Motor neuron (in vitro differentiated cells): ENCODE measurements at regions not wholly inside any gene's neighbourhood (a gene's known extent, or its start where the extent isn't known, plus 50 kb on each side); places are given as distances from the start of the nearest gene placed in this dataset.

Experiments
- ATAC-seq, 8 experiments: fragments of 200-7000 bp; cut with Tn5 transposase; replicated peaks in 6 of 8; 2 replicates each; pipeline ENCODE4 v1.8.0; 2021; ENCODE audit warnings: mild to moderate bottlenecking in 8 of 8, moderate library complexity in 8 of 8
- H3K27ac ChIP-seq, 2 donors: fragments of 250-450 bp; sonication (Bioruptor Pico); 2 replicates each; pipeline ENCODE4 v1.9.0; 2021; ENCODE audit warnings: antibody characterized with exemption in 2 of 2, mild to moderate bottlenecking in 2 of 2, moderate library complexity in 1 of 2
- H3K4me1 ChIP-seq, 2 donors: fragments of 250-450 bp; sonication (Bioruptor Pico); replicated peaks in 1 of 2; 2 replicates each; pipeline ENCODE4 v1.6.1; 2021; ENCODE audit warnings: antibody characterized with exemption in 2 of 2, mild to moderate bottlenecking in 2 of 2, moderate library complexity in 1 of 2
- H3K4me3 ChIP-seq, 5 donors: fragments of 250-450 bp; sonication (Bioruptor Pico); 2 replicates each; pipeline ENCODE4 v1.9.0; 2021; ENCODE audit warnings: antibody characterized with exemption in 5 of 5, mild to moderate bottlenecking in 5 of 5, moderate library complexity in 4 of 5
- WGBS, 10 experiments: fragments of 450-650 bp; shearing (Covaris generic); methylation state at CpG; one replicate each; pipeline ENCODE4 v1.0.0; 2022; 5-methylcytosine and 5-hydroxymethylcytosine counted together
- in situ Hi-C, 9 experiments: fragments of 400-800 bp; cut with MboI; loops; one replicate each; pipeline ENCODE4 v1.15.0; 2021; ENCODE audit warnings: low sequenced_read_pairs in 9 of 9, low pct_unique_long_range_greater_than_20kb in 2 of 9; ENCODE audit not compliant: unreplicated experiment in 9 of 9

GRCh38 chr18:47745227-47745626 is 185.2 kb downstream of the SMAD2 start:
- in situ Hi-C loops = loop anchor here in 5 of 9 experiments (5.0 to 25.0 kb wide), 5 partner anchors 158 to 533 kb away; no protein-coding TSS in a partner anchor
- WGBS, 10 experiments = 20 to 82% (median 58%) methylated on average over 1 to 2 of the region's 4 CpGs; no CpG with 5 or more reads in 5 of the 10 experiments
- ATAC-seq = no peak
- H3K4me1 ChIP-seq = no peaks in the 10 kb centered on the region
- H3K27ac ChIP-seq = no peak overlapping the region
- H3K4me3 ChIP-seq = no peak overlapping the region

DNA sequence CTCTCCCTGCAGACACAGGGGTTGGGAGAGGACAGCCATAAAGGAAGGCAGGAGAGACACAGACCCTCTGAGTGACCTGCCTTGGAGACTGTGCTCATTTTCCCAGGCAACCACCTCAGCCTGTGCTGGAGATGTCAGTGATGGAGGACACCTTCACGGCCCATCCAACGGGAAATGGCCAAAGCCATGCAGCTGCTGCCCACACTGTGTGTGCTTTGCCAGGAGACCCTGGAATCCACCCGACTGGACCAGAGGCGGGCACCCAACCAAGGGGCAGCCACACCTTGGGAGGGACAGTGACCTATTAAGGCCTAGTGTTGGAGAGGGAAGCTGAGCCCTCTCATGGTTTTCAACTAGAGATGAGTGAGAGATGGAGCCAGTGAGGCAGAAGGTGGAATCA is 192.5 kb downstream of the SMAD2 start:
- 79 to 100% (median 90%) methylated on average over 1 to 3 of the region's 4 CpGs; no CpG with 5 or more reads in 7 of the 10 experiments for WGBS, 10 experiments
- no peak for ATAC-seq
- Histone ChIP-seq H3K4me1 (no peaks in the 10 kb centered on the region), H3K27ac (no peak overlapping the region), H3K4me3 (no peak overlapping the region)
- in situ Hi-C loops = loop anchor here in 2 of 9 experiments (25.0 kb wide), 2 partner anchors 151 to 526 kb away; no protein-coding TSS in a partner anchor

DNA sequence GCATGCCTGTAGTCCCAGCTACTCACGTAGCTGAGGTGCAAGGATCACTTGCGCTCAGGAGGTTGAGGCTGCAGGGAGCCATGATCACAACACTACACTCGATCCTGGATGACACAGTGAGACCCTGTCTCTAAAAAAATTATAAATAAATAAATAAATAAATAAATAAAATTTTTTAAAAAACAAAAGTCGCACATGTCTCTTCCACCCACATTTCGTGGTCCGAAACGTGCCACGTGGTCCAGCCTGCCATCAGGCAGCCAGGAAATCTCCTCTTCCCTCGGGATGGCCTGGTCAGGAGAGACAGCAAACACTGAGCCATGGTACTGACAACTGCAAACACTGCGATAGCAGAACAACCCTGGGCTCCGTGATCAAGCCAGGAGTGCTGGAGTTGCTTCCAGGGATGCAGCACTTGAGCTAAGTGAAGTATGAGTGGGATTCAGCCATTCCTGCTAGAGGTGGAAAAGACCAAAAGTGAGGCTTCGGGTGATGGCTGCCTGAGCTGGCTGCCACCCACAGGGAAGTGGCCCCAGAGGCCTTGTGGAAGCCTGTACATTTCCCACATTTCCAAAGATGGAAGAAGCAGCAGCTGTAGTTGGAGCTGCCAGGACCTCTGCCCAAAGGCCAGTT is 193.1 kb downstream of the SMAD2 start:
- in situ Hi-C loops = loop anchor here in 2 of 9 experiments (25.0 kb wide), 2 partner anchors 150 to 525 kb away; no protein-coding TSS in a partner anchor
- ATAC-seq = no peak
- Histone ChIP-seq H3K4me3 (no peak overlapping the region), H3K4me1 (no peaks in the 10 kb centered on the region), H3K27ac (no peak overlapping the region)
- WGBS, 10 experiments = 0 to 89% (median 83%) methylated on average over 1 to 10 of the region's 12 CpGs; no CpG with 5 or more reads in 1 of the 10 experiments

DNA sequence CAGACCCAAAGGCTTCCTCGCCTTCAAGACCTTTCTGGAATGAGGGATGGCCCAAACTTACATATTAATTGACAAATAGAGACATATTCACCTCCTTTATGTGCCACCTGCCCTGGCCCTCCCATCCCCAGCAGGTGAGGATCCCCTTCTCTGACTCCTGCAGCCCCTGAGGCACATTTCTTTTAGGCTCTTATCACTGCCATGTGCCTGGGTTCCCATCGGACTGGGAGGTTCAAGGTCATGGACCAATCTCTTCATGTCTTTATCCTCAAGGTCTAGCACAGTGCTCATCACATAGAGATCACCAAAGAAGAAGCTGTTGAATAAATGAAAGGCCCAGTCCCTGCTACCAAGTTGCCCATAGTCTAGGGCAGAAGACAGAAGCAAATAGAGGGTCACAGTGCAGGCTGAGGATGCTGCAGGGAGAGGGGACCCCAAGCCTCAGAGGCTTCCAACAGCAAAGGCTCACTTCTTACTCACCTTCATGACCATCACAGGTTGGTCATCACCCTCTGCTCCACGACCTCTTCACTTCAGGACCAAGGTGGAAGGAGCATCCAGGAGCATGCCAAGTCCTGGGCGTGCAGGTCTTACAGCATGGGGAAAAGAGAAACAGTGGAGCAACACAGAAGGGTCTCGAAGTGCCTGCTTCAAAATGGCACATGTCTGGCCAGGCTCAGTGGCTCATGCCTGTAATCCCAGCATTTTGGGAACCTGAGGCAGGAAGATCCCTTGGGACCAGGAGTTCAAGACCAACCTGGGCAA is 193.9 kb downstream of the SMAD2 start:
- WGBS, 10 experiments = 0 to 100% (median 68%) methylated on average over 1 to 3 of the region's 5 CpGs; no CpG with 5 or more reads in 3 of the 10 experiments
- in situ Hi-C loops = loop anchor here in 2 of 9 experiments (25.0 kb wide), 2 partner anchors 149 to 524 kb away; no protein-coding TSS in a partner anchor
- Histone ChIP-seq H3K27ac (no peak overlapping the region), H3K4me1 (no peaks in the 10 kb centered on the region), H3K4me3 (no peak overlapping the region)
- no peak for ATAC-seq

- Histone ChIP-seq H3K4me3 (no peak overlapping the region), H3K27ac (no peak overlapping the region), H3K4me1 (no peaks in the 10 kb centered on the region)
- ATAC-seq = no peak
- in situ Hi-C loops = loop anchor here in 2 of 9 experiments (25.0 kb wide), 2 partner anchors 148 to 523 kb away; no protein-coding TSS in a partner anchor
- 8 to 79% (median 69%) methylated on average over 2 to 6 of the region's 8 CpGs; no CpG with 5 or more reads in 1 of the 10 experiments for WGBS, 10 experiments
These were observed 195.3 kb downstream of the SMAD2 start for GRCh38 chr18:47735041-47735702.

GRCh38 chr18:47731276-47731675 is 199.2 kb downstream of the SMAD2 start:
- H3K4me1 ChIP-seq = no peaks in the 10 kb centered on the region
- ATAC-seq = no peak
- in situ Hi-C loops = loop anchor here in 2 of 9 experiments (25.0 kb wide), 2 partner anchors 144 to 519 kb away; no protein-coding TSS in a partner anchor
- no peak overlapping the region for H3K27ac ChIP-seq
- H3K4me3 ChIP-seq = no peak overlapping the region
- 31 to 100% (median 60%) methylated on average over 1 to 3 of the region's 5 CpGs; no CpG with 5 or more reads in 5 of the 10 experiments for WGBS, 10 experiments

- peak in 4 of 8 experiments; percentile 16 to 84 (median 33) for ATAC-seq
- H3K4me1 ChIP-seq = no peaks in the 10 kb centered on the region
- in situ Hi-C loops = loop anchor here in 2 of 9 experiments (25.0 kb wide), 2 partner anchors 143 to 518 kb away; no protein-coding TSS in a partner anchor
- H3K4me3 ChIP-seq = no peak overlapping the region
- H3K27ac ChIP-seq = no peak overlapping the region
- 15 to 83% (median 42%) methylated on average over 1 to 5 of the region's 5 CpGs; no CpG with 5 or more reads in 3 of the 10 experiments for WGBS, 10 experiments
These were observed 199.7 kb downstream of the SMAD2 start for GRCh38 chr18:47730795-47731194.

DNA sequence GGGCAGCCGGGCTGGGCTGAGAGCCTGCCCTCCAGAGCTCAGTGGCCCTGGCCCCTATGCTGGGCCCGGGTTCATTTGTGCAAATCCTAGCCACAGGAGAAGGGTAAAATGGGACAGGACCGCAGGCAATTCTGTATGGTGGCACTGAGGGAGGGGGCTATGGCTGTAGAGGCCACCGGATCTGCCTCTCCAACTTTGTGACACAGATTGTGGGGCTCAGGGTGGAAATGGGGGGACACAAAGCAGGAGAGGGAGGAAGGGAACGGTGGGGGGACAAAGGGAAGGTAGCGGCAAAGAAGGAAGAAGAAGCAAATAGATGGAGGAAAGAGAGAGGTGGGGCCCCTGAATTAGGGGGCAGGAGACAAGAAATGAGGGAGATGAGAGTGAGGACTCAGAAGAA is 201.1 kb downstream of the SMAD2 start:
- in situ Hi-C loops = loop anchor here in 3 of 9 experiments (10.0 to 25.0 kb wide), 3 partner anchors 125 to 517 kb away; no protein-coding TSS in a partner anchor

DNA sequence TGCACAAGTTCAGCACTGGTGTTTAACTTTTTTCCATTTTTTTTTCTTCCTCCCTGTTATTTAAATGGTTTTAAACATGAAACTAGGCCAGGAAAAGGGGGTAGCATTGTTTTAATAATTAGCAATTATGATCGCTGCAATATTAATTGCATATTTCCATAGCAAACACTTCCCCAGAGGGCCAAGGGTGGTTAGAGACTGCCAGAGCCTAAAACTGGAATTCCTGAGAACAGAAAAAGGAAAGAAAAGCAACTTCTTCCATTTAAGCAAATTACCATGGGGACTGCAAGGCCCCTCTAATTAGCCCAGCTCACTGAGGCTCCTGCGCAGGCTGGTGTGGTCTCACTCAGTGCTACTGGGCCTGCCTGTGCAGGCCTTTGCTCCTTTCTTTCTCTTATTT is 201.5 kb downstream of the SMAD2 start:
- H3K4me1 ChIP-seq = no peaks in the 10 kb centered on the region
- in situ Hi-C loops = loop anchor here in 3 of 9 experiments (10.0 to 25.0 kb wide), 3 partner anchors 124 to 517 kb away; no protein-coding TSS in a partner anchor
- no peak overlapping the region for H3K4me3 ChIP-seq
- ATAC-seq = no peak
- H3K27ac ChIP-seq = no peak overlapping the region
- WGBS, 10 experiments = 38 to 100% (median 95%) methylated on average over 1 to 2 of the region's 2 CpGs; no CpG with 5 or more reads in 6 of the 10 experiments

More for the DNA sequence above, 201.1 kb downstream of the SMAD2 start:
- no peaks in the 10 kb centered on the region for H3K4me1 ChIP-seq
- ATAC-seq = no peak
- H3K4me3 ChIP-seq = no peak overlapping the region
- H3K27ac ChIP-seq = no peak overlapping the region
- 37 to 92% (median 67%) methylated on average over 1 to 5 of the region's 6 CpGs; no CpG with 5 or more reads in 3 of the 10 experiments for WGBS, 10 experiments

DNA sequence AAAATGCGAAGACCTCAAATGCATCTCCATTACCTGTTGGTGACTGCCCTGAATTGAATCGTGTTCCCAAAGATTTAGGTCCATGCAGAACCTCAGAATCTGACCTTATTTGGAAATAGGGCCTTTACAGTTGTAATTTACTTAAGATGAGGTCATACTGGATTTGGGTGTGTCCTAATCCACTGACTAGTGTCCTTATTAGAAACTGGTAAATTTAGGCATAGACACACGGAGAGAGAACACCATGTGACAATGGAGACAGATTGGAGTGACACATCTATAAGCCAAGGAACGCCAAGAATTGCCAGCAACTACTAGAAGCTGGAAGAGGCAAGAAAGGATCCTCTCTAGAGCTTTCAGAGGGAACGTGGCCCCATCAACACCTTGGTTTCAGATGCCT is 203.1 kb downstream of the SMAD2 start:
- H3K4me3 ChIP-seq = no peak overlapping the region
- in situ Hi-C loops = loop anchor here in 3 of 9 experiments (10.0 to 25.0 kb wide), 3 partner anchors 123 to 515 kb away; no protein-coding TSS in a partner anchor
- no peak overlapping the region for H3K27ac ChIP-seq
- ATAC-seq = peak in 2 of 8 experiments; percentile 61 to 72
- no peaks in the 10 kb centered on the region for H3K4me1 ChIP-seq
- WGBS, 10 experiments = 2 to 100% (median 86%) methylated on average over 1 to 5 of the region's 5 CpGs

- in situ Hi-C loops = loop anchor here in 3 of 9 experiments (10.0 to 25.0 kb wide), 3 partner anchors 122 to 514 kb away; no protein-coding TSS in a partner anchor
- WGBS, 10 experiments = 0 to 14% (median 0%) methylated on average over 1 of the region's 1 CpG; no CpG with 5 or more reads in 7 of the 10 experiments
- ATAC-seq = peak in 3 of 8 experiments; percentile 32 to 71 (median 65)
These were observed 203.9 kb downstream of the SMAD2 start for GRCh38 chr18:47726550-47726949.

GRCh38 chr18:47725656-47726055 is 204.8 kb downstream of the SMAD2 start:
- Histone ChIP-seq H3K27ac (no peak overlapping the region), H3K4me3 (no peak overlapping the region), H3K4me1 (no peaks in the 10 kb centered on the region)
- no peak for ATAC-seq
- WGBS, 10 experiments = 0 to 86% methylated on average over 1 to 2 of the region's 3 CpGs; no CpG with 5 or more reads in 8 of the 10 experiments
- in situ Hi-C loops = loop anchor here in 3 of 9 experiments (10.0 to 25.0 kb wide), 3 partner anchors 121 to 513 kb away; no protein-coding TSS in a partner anchor

More at GRCh38 chr18:47726550-47726949, 203.9 kb downstream of the SMAD2 start:
- Histone ChIP-seq H3K4me1 (no peaks in the 10 kb centered on the region), H3K27ac (no peak overlapping the region), H3K4me3 (no peak overlapping the region)
